SU-DHL-6 (cell line): ENCODE measurements at regions not wholly inside any gene's neighbourhood (a gene's known extent, or its start where the extent isn't known, plus 50 kb on each side); places are given as distances from the start of the nearest gene placed in this dataset.

Experiments
- H2AFZ ChIP-seq: fragments of 200-600 bp; sonication (generic); 2 replicates; pipeline ENCODE4 v1.6.1; 2014; ENCODE audit warnings: low read depth, mild to moderate bottlenecking, moderate library complexity, mixed read lengths, antibody characterized with exemption, low read length; ENCODE audit not compliant: severe bottlenecking
- H3F3A ChIP-seq: fragments of 200-600 bp; shearing (Covaris generic); 2 replicates; pipeline ENCODE4 v1.6.0; 2016; ENCODE audit warnings: antibody characterized with exemption, mild to moderate bottlenecking; ENCODE audit not compliant: insufficient read depth
- H3K27ac ChIP-seq: fragments of 200-600 bp; sonication (generic); 2 replicates; pipeline ENCODE4 v1.5.1; 2016; ENCODE audit warnings: low read depth, mild to moderate bottlenecking, low read length, moderate library complexity, mixed read lengths
- H3K27me3 ChIP-seq: fragments of 200-600 bp; sonication (generic), shearing (Covaris generic); 2 replicates; pipeline ENCODE4 v1.6.0; 2014; ENCODE audit warnings: mild to moderate bottlenecking, low read length
- H3K36me3 ChIP-seq: fragments of 200-600 bp; sonication (generic); 2 replicates; pipeline ENCODE4 v1.6.1; 2014; ENCODE audit warnings: mild to moderate bottlenecking, low read length, mixed read lengths
- H3K4me2 ChIP-seq: fragments of 300-600, 200-600 bp; shearing (Covaris generic), sonication (generic); 2 replicates; pipeline ENCODE4 v1.6.0; 2014; ENCODE audit warnings: low read length, low read depth, mild to moderate bottlenecking; ENCODE audit not compliant: poor library complexity, severe bottlenecking
- H3K4me3 ChIP-seq: fragments of 200-600 bp; sonication (generic); 2 replicates; pipeline ENCODE4 v1.5.1; 2014; ENCODE audit warnings: antibody characterized with exemption, low read length, mild to moderate bottlenecking, mixed read lengths; ENCODE audit not compliant: insufficient read depth, poor library complexity, severe bottlenecking
- H3K79me2 ChIP-seq: fragments of 200-600 bp; sonication (generic); 2 replicates; pipeline ENCODE4 v1.6.1; 2014; ENCODE audit warnings: mild to moderate bottlenecking, low read length, moderate library complexity; ENCODE audit not compliant: insufficient read depth
- H3K9ac ChIP-seq: fragments of 200-600 bp; sonication (generic); 2 replicates; pipeline ENCODE4 v1.7.0; 2014; ENCODE audit warnings: mild to moderate bottlenecking, low read length
- H3K9me2 ChIP-seq: fragments of 200-600 bp; sonication (generic); replicated peaks from 2 replicates; pipeline ENCODE4 v1.6.1; 2014; ENCODE audit warnings: low read length; ENCODE audit not compliant: insufficient read depth
- H3K9me3 ChIP-seq: fragments of 200-600 bp; sonication (generic); 2 replicates; pipeline ENCODE4 v1.6.1; 2014; ENCODE audit warnings: low read length, mixed read lengths; ENCODE audit not compliant: insufficient read depth
- H4K20me1 ChIP-seq: fragments of 200-600 bp; sonication (generic); 2 replicates; pipeline ENCODE4 v1.6.1; 2014; ENCODE audit warnings: low read depth, mild to moderate bottlenecking, antibody characterized with exemption, low read length, moderate library complexity, mixed read lengths
- CTCF ChIP-seq: fragments of 200-600 bp; sonication (generic); IDR thresholded peaks from one replicate; pipeline ENCODE4 v1.5.1; 2017; ENCODE audit warnings: antibody characterized with exemption, mild to moderate bottlenecking, low read length, moderate library complexity; ENCODE audit not compliant: insufficient read depth, poor library complexity, severe bottlenecking
- EZH2phosphoT487 ChIP-seq: fragments of 200-600 bp; sonication (generic), shearing (Covaris generic); conservative IDR thresholded peaks from 2 replicates; pipeline ENCODE4 v1.6.1; 2018; ENCODE audit warnings: mild to moderate bottlenecking, antibody characterized with exemption, low read length, moderate library complexity, mixed read lengths

DNA sequence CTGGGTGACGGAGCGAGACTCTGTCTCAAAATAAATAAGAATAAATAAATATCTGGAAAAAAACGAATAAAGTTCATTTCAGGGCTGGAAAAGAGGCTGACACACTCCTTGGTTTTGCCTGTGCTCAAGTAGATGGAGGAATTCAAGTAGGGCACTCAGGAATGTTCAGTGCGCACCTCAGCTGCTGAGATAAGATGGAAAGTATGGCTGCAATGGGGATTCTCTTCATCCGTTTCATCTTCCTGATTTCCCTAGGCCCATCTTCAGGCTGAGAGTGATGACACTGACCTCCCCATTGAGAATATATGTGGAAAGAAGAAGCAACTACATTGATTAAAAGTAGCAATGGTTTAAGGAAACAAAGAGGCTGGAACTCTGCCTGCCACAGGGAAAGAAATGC is 130.5 kb upstream of the ZNF644 start:
- no peaks in the 10 kb centered on the region for H3K9me2 ChIP-seq
- no peak overlapping the region for H2AFZ ChIP-seq
- no peaks in the 10 kb centered on the region for H3K27me3 ChIP-seq
- H3K9ac ChIP-seq = no peak overlapping the region
- no peak overlapping the region for H3K4me3 ChIP-seq
- no peak for TF ChIP-seq EZH2phosphoT487
- no peak for TF ChIP-seq CTCF
- H3K79me2 ChIP-seq = no peaks in the 10 kb centered on the region
- no peak overlapping the region for H3K4me2 ChIP-seq
- H3F3A ChIP-seq = no peaks in the 10 kb centered on the region
- H3K36me3 ChIP-seq = no peaks in the 10 kb centered on the region
- no peak overlapping the region for H3K27ac ChIP-seq
- no peaks in the 10 kb centered on the region for H4K20me1 ChIP-seq
- H3K9me3 ChIP-seq = no peaks in the 10 kb centered on the region

DNA sequence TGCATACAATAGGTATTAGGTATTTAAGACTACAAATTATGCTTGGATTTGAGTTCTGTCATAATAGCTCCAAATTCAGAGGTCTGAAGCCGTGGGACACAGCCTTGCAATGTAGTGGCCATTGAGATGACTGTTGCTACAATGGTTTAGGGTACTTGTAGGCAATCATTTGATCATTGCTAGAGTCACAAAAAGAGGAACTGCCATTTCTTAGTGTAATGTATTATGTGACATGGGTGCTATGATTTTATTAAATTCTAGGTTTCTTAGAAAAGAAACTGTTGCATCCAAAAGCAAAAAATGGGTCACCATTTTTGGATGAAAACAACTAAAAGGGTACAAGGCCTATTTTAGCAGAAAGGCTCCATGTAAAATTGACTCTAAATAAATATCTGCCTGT is 129.9 kb upstream of the ZNF644 start:
- Histone ChIP-seq H3F3A (no peaks in the 10 kb centered on the region), H3K27ac (no peak overlapping the region), H3K36me3 (no peaks in the 10 kb centered on the region), H3K9me2 (no peaks in the 10 kb centered on the region), H2AFZ (no peak overlapping the region), H3K4me3 (no peak overlapping the region), H3K27me3 (no peaks in the 10 kb centered on the region), H3K4me2 (no peak overlapping the region), H4K20me1 (no peaks in the 10 kb centered on the region), H3K9me3 (no peaks in the 10 kb centered on the region), H3K9ac (no peak overlapping the region), H3K79me2 (no peaks in the 10 kb centered on the region)
- TF ChIP-seq EZH2phosphoT487 (no peak), CTCF (no peak)

DNA sequence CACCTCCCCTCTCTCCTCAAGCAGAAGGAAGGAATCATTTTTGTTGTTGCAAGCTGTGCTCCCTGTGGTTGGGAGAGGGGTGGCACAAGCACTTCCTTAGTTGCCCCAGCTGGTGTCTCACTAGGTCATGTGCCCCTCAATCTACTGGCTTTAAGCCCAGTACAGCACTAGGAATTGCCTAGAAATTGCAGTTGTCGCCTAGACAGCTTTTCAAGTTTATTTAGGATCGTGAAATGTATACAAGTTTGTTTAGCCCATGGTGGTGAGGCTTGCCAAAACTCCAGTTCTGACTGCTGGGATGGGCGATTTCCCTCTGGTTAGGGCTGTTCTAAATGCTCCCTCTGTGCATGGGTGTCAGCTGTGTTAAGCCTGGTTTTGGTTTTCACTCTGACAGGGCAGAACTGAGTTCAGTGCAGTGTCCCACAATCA is 126.8 kb upstream of the ZNF644 start:
- H3K4me3 ChIP-seq = no peak overlapping the region
- TF ChIP-seq CTCF (no peak), EZH2phosphoT487 (no peak)
- H3K9ac ChIP-seq = no peak overlapping the region
- no peaks in the 10 kb centered on the region for H4K20me1 ChIP-seq
- no peaks in the 10 kb centered on the region for H3K27me3 ChIP-seq
- H3K4me2 ChIP-seq = no peak overlapping the region
- H3K9me3 ChIP-seq = no peaks in the 10 kb centered on the region
- no peaks in the 10 kb centered on the region for H3K36me3 ChIP-seq
- no peaks in the 10 kb centered on the region for H3F3A ChIP-seq
- H3K79me2 ChIP-seq = no peaks in the 10 kb centered on the region
- no peak overlapping the region for H2AFZ ChIP-seq
- no peaks in the 10 kb centered on the region for H3K9me2 ChIP-seq
- H3K27ac ChIP-seq = no peak overlapping the region
